Transverse colon (tissue), 3 donors: ENCODE measurements at regions not wholly inside any gene's neighbourhood (a gene's known extent, or its start where the extent isn't known, plus 50 kb on each side); places are given as distances from the start of the nearest gene placed in this dataset.

Experiments
- EP300 ChIP-seq: sonication (generic); formaldehyde crosslinking; IDR thresholded peaks from one replicate; pipeline ENCODE4 v1.6.1; 2017; ENCODE audit warnings: antibody characterized with exemption, low read depth
- POLR2A ChIP-seq: fragments of 450-650 bp; IDR thresholded peaks from one replicate; pipeline ENCODE4 v1.6.1; 2016; ENCODE audit warnings: antibody characterized with exemption, mild to moderate bottlenecking, moderate library complexity
- TF ChIP-seq, protein P1 (sequence below), 5 experiments: fragments of 200-600 bp in 3 of 5; fragments of 450-650 bp in 2 of 5; sonication (generic) in 3 of 5; IDR thresholded peaks; 1 replicate in 2 of 5; 2 replicates in 3 of 5; pipeline ENCODE4 v1.5.1; 2016 to 2017; ENCODE audit warnings: antibody characterized with exemption in 5 of 5, inconsistent platforms in 3 of 5, mild to moderate bottlenecking in 2 of 5, moderate library complexity in 1 of 5

GRCh38 chr17:63094631-63095030, 128.6 kb downstream of the TANC2 start:
- TF ChIP-seq, protein P1, sequence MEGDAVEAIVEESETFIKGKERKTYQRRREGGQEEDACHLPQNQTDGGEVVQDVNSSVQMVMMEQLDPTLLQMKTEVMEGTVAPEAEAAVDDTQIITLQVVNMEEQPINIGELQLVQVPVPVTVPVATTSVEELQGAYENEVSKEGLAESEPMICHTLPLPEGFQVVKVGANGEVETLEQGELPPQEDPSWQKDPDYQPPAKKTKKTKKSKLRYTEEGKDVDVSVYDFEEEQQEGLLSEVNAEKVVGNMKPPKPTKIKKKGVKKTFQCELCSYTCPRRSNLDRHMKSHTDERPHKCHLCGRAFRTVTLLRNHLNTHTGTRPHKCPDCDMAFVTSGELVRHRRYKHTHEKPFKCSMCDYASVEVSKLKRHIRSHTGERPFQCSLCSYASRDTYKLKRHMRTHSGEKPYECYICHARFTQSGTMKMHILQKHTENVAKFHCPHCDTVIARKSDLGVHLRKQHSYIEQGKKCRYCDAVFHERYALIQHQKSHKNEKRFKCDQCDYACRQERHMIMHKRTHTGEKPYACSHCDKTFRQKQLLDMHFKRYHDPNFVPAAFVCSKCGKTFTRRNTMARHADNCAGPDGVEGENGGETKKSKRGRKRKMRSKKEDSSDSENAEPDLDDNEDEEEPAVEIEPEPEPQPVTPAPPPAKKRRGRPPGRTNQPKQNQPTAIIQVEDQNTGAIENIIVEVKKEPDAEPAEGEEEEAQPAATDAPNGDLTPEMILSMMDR (IDR thresholded peaks at IDR 0.05): no peak
- TF ChIP-seq POLR2A: no peak
- TF ChIP-seq EP300: no peak
